H1 (cell line): ENCODE measurements at regions not wholly inside any gene's neighbourhood (a gene's known extent, or its start where the extent isn't known, plus 50 kb on each side); places are given as distances from the start of the nearest gene placed in this dataset.

Source experiments
- CTCF ChIA-PET: fragments of 300-600 bp; sonication (Branson Sonifier 250); formaldehyde crosslinking; loops from one replicate; lab custom pipeline; 2021; ENCODE audit not compliant: partially characterized antibody; lab: Charles Lee
- POLR2A ChIA-PET: fragments of 300-600 bp; sonication (Branson Sonifier 250); formaldehyde crosslinking; loops from one replicate; lab custom pipeline; 2021; ENCODE audit warnings: inconsistent platforms; ENCODE audit not compliant: partially characterized antibody; lab: Charles Lee
- DNase-seq, 2 experiments: peaks; one replicate each; pipeline versions ENCODE4 v3.0.0 to v3.0.0-alpha.2; 2010 to 2022; ENCODE audit warnings: low spot score in 2 of 2, low read depth in 1 of 2, mixed read lengths in 1 of 2
- FAIRE-seq: peaks from 2 replicates; lab custom pipeline; 2011; peaks lifted over from hg19 to GRCh38; lab: Jason Lieb, UNC
- H2AFZ ChIP-seq: 2 replicates; pipeline ENCODE4 v1.8.1; 2012; ENCODE audit warnings: low read length, inconsistent platforms
- H2AK5ac ChIP-seq: 2 replicates; pipeline ENCODE4 v1.6.1; 2013; ENCODE audit warnings: low read depth, low read length
- H2BK120ac ChIP-seq: replicated peaks from 2 replicates; pipeline ENCODE3; 2013; ENCODE audit warnings: low read depth, low read length, inconsistent platforms
- H2BK12ac ChIP-seq: 2 replicates; pipeline ENCODE4 v1.6.1; 2013; ENCODE audit warnings: low read depth, low read length
- H2BK15ac ChIP-seq: 2 replicates; pipeline ENCODE4 v1.6.1; 2013; ENCODE audit warnings: low read length
- H2BK20ac ChIP-seq: 2 replicates; pipeline ENCODE4 v1.6.1; 2013; ENCODE audit warnings: low read length
- H2BK5ac ChIP-seq: 2 replicates; pipeline ENCODE4 v1.6.1; 2013; ENCODE audit warnings: low read depth, low read length
- H3K14ac ChIP-seq: 2 replicates; pipeline ENCODE4 v1.6.1; 2013; ENCODE audit warnings: inconsistent platforms; ENCODE audit not compliant: insufficient read length
- H3K18ac ChIP-seq: 2 replicates; pipeline ENCODE4 v1.6.1; 2013; ENCODE audit warnings: low read length; ENCODE audit errors: extremely low read depth
- H3K23ac ChIP-seq: 2 replicates; pipeline ENCODE4 v1.6.1; 2013; ENCODE audit warnings: inconsistent platforms; ENCODE audit not compliant: insufficient read length
- H3K23me2 ChIP-seq: 2 replicates; pipeline ENCODE4 v1.6.1; 2013; ENCODE audit warnings: low read depth, low read length
- H3K27ac ChIP-seq: 2 replicates; pipeline ENCODE4 v1.6.1; 2011; ENCODE audit warnings: low read depth, low read length, inconsistent platforms
- H3K27me3 ChIP-seq, 4 experiments: replicated peaks in 1 of 4; 1 replicate in 1 of 4; 2 replicates in 3 of 4; pipeline versions ENCODE4 v1.6.1 to v1.8.1; 2011 to 2013; ENCODE audit warnings: low read length in 3 of 4, mild to moderate bottlenecking in 3 of 4, inconsistent platforms in 2 of 4, mixed read lengths in 2 of 4, moderate library complexity in 1 of 4; ENCODE audit not compliant: control insufficient read depth in 3 of 4, insufficient read depth in 3 of 4; ENCODE audit errors: extremely low read depth in 1 of 4
- H3K36me3 ChIP-seq, 4 experiments: 2 replicates each; pipeline versions ENCODE4 v1.6.1 to v1.8.1; 2011 to 2013; ENCODE audit warnings: mild to moderate bottlenecking in 4 of 4, low read length in 3 of 4, moderate library complexity in 2 of 4, control low read depth in 1 of 4, inconsistent platforms in 1 of 4; ENCODE audit not compliant: insufficient read depth in 4 of 4, control insufficient read depth in 2 of 4
- H3K4ac ChIP-seq: replicated peaks from 2 replicates; pipeline ENCODE3; 2013; ENCODE audit warnings: low read length, low read depth, mixed read lengths, inconsistent platforms; ENCODE audit not compliant: insufficient read length
- H3K4me1 ChIP-seq, 4 experiments: replicated peaks in 1 of 4; 1 replicate in 1 of 4; 2 replicates in 3 of 4; pipeline versions ENCODE4 v1.6.1 to v1.8.1; 2011 to 2013; ENCODE audit warnings: low read length in 3 of 4, inconsistent platforms in 2 of 4, mixed read lengths in 1 of 4; ENCODE audit not compliant: insufficient read depth in 4 of 4, control insufficient read depth in 3 of 4
- H3K4me2 ChIP-seq, 2 experiments: 2 replicates each; pipeline versions ENCODE4 v1.6.1 to v1.8.1; 2011 to 2013; ENCODE audit warnings: low read depth in 2 of 2, low read length in 2 of 2, control low read depth in 1 of 2, inconsistent platforms in 1 of 2, mild to moderate bottlenecking in 1 of 2; ENCODE audit not compliant: insufficient read depth in 1 of 2
- H3K4me3 ChIP-seq, 4 experiments: fragments of 200-600, 300-600 bp in 1 of 4; sonication (generic), shearing (Covaris generic), sonication (Bioruptor Twin) in 1 of 4; 2 replicates each; pipeline versions ENCODE4 v1.5.1 to v1.8.1; 2011 to 2016; ENCODE audit warnings: low read length in 4 of 4, low read depth in 3 of 4, control low read depth in 2 of 4, inconsistent platforms in 2 of 4, mild to moderate bottlenecking in 2 of 4, mixed read lengths in 1 of 4, moderate library complexity in 1 of 4; ENCODE audit not compliant: insufficient read depth in 2 of 4; ENCODE audit errors: extremely low read depth in 1 of 4
- H3K56ac ChIP-seq: replicated peaks from 2 replicates; pipeline ENCODE3; 2013; ENCODE audit warnings: low read depth, mild to moderate bottlenecking, mixed read lengths, low read length, inconsistent platforms; ENCODE audit not compliant: insufficient read length
- H3K79me1 ChIP-seq: 2 replicates; pipeline ENCODE4 v1.6.1; 2013; ENCODE audit warnings: low read depth, low read length, control low read depth
- H3K79me2 ChIP-seq, 2 experiments: 2 replicates each; pipeline versions ENCODE4 v1.6.1 to v1.8.1; 2012 to 2013; ENCODE audit warnings: low read length in 2 of 2, mild to moderate bottlenecking in 2 of 2, inconsistent platforms in 1 of 2; ENCODE audit not compliant: insufficient read depth in 2 of 2, control insufficient read depth in 1 of 2
- H3K9ac ChIP-seq, 4 experiments: replicated peaks in 1 of 4; 1 replicate in 1 of 4; 2 replicates in 3 of 4; pipeline versions ENCODE4 v1.6.1 to v1.8.1; 2011 to 2013; ENCODE audit warnings: low read depth in 3 of 4, low read length in 3 of 4, control low read depth in 2 of 4, mild to moderate bottlenecking in 2 of 4, moderate library complexity in 2 of 4, inconsistent platforms in 1 of 4; ENCODE audit errors: extremely low read depth in 1 of 4
- H3K9me3 ChIP-seq, 2 experiments: 2 replicates each; pipeline versions ENCODE4 v1.6.1 to v1.8.1; 2012 to 2013; ENCODE audit warnings: mild to moderate bottlenecking in 2 of 2, moderate library complexity in 2 of 2, control low read depth in 1 of 2, inconsistent platforms in 1 of 2, low read depth in 1 of 2, low read length in 1 of 2, mixed read lengths in 1 of 2; ENCODE audit not compliant: insufficient read depth in 2 of 2
- H4K20me1 ChIP-seq, 2 experiments: replicated peaks in 1 of 2; 2 replicates each; pipeline versions ENCODE3 to v1.8.1; 2011 to 2013; ENCODE audit warnings: inconsistent platforms in 2 of 2, low read length in 2 of 2, mild to moderate bottlenecking in 1 of 2; ENCODE audit not compliant: insufficient read depth in 2 of 2, control insufficient read depth in 1 of 2
- H4K5ac ChIP-seq: 2 replicates; pipeline ENCODE4 v1.6.1; 2013; ENCODE audit warnings: low read length, low read depth, mixed read lengths, inconsistent platforms; ENCODE audit not compliant: insufficient read length
- H4K8ac ChIP-seq: 2 replicates; pipeline ENCODE4 v1.8.0; 2013; ENCODE audit warnings: mild to moderate bottlenecking, moderate library complexity, low read length, inconsistent platforms; ENCODE audit not compliant: insufficient read depth; ENCODE audit errors: extremely low read depth
- H4K91ac ChIP-seq: replicated peaks from 2 replicates; pipeline ENCODE3; 2013; ENCODE audit warnings: low read length, mixed read lengths, inconsistent platforms; ENCODE audit not compliant: insufficient read length
- SP2 ChIP-seq: IDR thresholded peaks from 2 replicates; pipeline ENCODE4 v1.6.1; 2012; ENCODE audit warnings: mild to moderate bottlenecking, low read length, inconsistent platforms

GRCh38 chr9:109962215-109962614 is 182.2 kb downstream of the PALM2AKAP2 start:
- Histone ChIP-seq H2BK20ac (no peak overlapping the region), H3K4me3 (no peak overlapping the region), H2AK5ac (no peak overlapping the region), H2BK5ac (no peak overlapping the region), H3K14ac (no peak overlapping the region), H4K8ac (no peak overlapping the region), H3K79me2 (no peaks in the 10 kb centered on the region), H3K23ac (no peak overlapping the region), H3K4me2 (no peak overlapping the region), H2BK15ac (no peak overlapping the region), H3K36me3 (no peaks in the 10 kb centered on the region), H2AFZ (no peak overlapping the region), H4K20me1 (no peaks in the 10 kb centered on the region), H3K56ac (no peak overlapping the region), H3K9me3 (no peaks in the 10 kb centered on the region), H4K5ac (no peak overlapping the region), H3K27ac (no peak overlapping the region), H3K79me1 (no peaks in the 10 kb centered on the region)
- FAIRE-seq, result no peak
- CTCF ChIA-PET, result interaction anchor here (1.3 to 2.7 kb wide), 3 partner anchors 9 to 59 kb away, joined by 4 to 12 read pairs (median 5); no protein-coding TSS in a partner anchor
- no peak for TF ChIP-seq SP2
- TF ChIP-seq, all 59 proteins: peak for 0
- H3K4ac ChIP-seq, result no peak overlapping the region
- no peak for DNase-seq
- H3K27me3 ChIP-seq, result no peaks in the 10 kb centered on the region
- H2BK12ac ChIP-seq, result no peak overlapping the region
- peaks cover 0 to 2% (median under 1%) of the 10 kb centered on the region in 4 experiments; a peak in 2 of 7 replicates for H3K4me1 ChIP-seq
- POLR2A ChIA-PET, result no interaction called here
- H4K91ac ChIP-seq, result no peak overlapping the region
- no peak overlapping the region for H2BK120ac ChIP-seq
- H3K18ac ChIP-seq, result no peak overlapping the region
- no peaks in the 10 kb centered on the region for H3K23me2 ChIP-seq
- no peak overlapping the region for H3K9ac ChIP-seq
